Gastrocnemius medialis (tissue), 4 donors: ENCODE measurements at regions not wholly inside any gene's neighbourhood (a gene's known extent, or its start where the extent isn't known, plus 50 kb on each side); places are given as distances from the start of the nearest gene placed in this dataset.

Experiments
- ATAC-seq, 2 donors: fragments of 150-250 bp; one replicate each; pipeline ENCODE4 v1.9.1; 2016
- DNase-seq, 2 donors: peaks; one replicate each; pipeline ENCODE4 v3.0.0-alpha.2; 2019
- H3K27ac ChIP-seq, 4 donors: fragments of 200-600 bp; sonication (generic); 1 replicate in 1 of 4; 2 replicates in 3 of 4; pipeline ENCODE4 v1.5.1; 2016 to 2018; ENCODE audit warnings: mild to moderate bottlenecking in 2 of 4, moderate library complexity in 1 of 4
- H3K27me3 ChIP-seq, 3 donors: fragments of 200-600 bp; sonication (generic) in 2 of 3; 1 replicate in 1 of 3; 2 replicates in 2 of 3; pipeline versions ENCODE4 v1.5.1 to v1.6.0; 2016 to 2019; ENCODE audit warnings: mild to moderate bottlenecking in 1 of 3, moderate library complexity in 1 of 3
- H3K36me3 ChIP-seq, 2 donors: fragments of 200-600 bp; sonication (generic) in 1 of 2; one replicate each; pipeline ENCODE4 v1.5.1; 2017 to 2018
- H3K4me1 ChIP-seq, 2 donors: fragments of 200-600 bp; sonication (generic) in 1 of 2; one replicate each; pipeline ENCODE4 v1.5.1; 2016 to 2017; ENCODE audit warnings: mild to moderate bottlenecking in 2 of 2
- H3K4me3 ChIP-seq, 4 donors: fragments of 200-600 bp; sonication (generic) in 3 of 4; 1 replicate in 1 of 4; 2 replicates in 3 of 4; pipeline ENCODE4 v1.5.1; 2016 to 2019; ENCODE audit warnings: mild to moderate bottlenecking in 2 of 4
- H3K9me3 ChIP-seq, 3 donors: fragments of 200-600 bp; sonication (generic) in 2 of 3; 1 replicate in 1 of 3; 2 replicates in 2 of 3; pipeline ENCODE4 v1.5.1; 2016 to 2019
- POLR2A ChIP-seq, 2 donors: fragments of 450-650 bp; IDR thresholded peaks; one replicate each; pipeline ENCODE4 v1.6.1; 2017; ENCODE audit warnings: antibody characterized with exemption in 2 of 2, mild to moderate bottlenecking in 2 of 2, moderate library complexity in 2 of 2
- in situ Hi-C, 4 donors: fragments of 200-750 bp; cut with MboI; loops; one replicate each; pipeline versions ENCODE4 v1.15.0 to v1.8.0; 2017; ENCODE audit warnings: low sequenced_read_pairs in 4 of 4
- intact Hi-C: fragments of 100-400 bp; cut with DNase I; formaldehyde crosslinking; loops from one replicate; pipeline ENCODE4 v1.15.1; 2023; ENCODE audit warnings: low total_unique reads
- TF ChIP-seq, protein P1 (sequence below), 5 experiments: fragments of 450-650 bp in 3 of 5; fragments of 200-600 bp in 2 of 5; sonication (generic) in 2 of 5; IDR thresholded peaks in 4 of 5; conservative IDR thresholded peaks in 1 of 5; 1 replicate in 4 of 5; 2 replicates in 1 of 5; pipeline ENCODE4 v1.5.1; 2016 to 2019; ENCODE audit warnings: antibody characterized with exemption in 5 of 5, mild to moderate bottlenecking in 3 of 5, moderate library complexity in 3 of 5

GRCh38 chr2:12341920-12342319 lies 374.8 kb upstream of the TRIB2 start:
- Histone ChIP-seq H3K36me3 (no peaks in the 10 kb centered on the region), H3K9me3 (no peaks in the 10 kb centered on the region), H3K4me1 (no peaks in the 10 kb centered on the region), H3K27me3 (no peaks in the 10 kb centered on the region), H3K27ac (no peak overlapping the region), H3K4me3 (no peak overlapping the region)
- DNase-seq (no peak), ATAC-seq (no peak)
- in situ Hi-C loops (no loop called here), intact Hi-C loops (no loop called here)
- TF ChIP-seq POLR2A (IDR thresholded peaks at IDR 0.05) = no peak
- TF ChIP-seq, protein P1, sequence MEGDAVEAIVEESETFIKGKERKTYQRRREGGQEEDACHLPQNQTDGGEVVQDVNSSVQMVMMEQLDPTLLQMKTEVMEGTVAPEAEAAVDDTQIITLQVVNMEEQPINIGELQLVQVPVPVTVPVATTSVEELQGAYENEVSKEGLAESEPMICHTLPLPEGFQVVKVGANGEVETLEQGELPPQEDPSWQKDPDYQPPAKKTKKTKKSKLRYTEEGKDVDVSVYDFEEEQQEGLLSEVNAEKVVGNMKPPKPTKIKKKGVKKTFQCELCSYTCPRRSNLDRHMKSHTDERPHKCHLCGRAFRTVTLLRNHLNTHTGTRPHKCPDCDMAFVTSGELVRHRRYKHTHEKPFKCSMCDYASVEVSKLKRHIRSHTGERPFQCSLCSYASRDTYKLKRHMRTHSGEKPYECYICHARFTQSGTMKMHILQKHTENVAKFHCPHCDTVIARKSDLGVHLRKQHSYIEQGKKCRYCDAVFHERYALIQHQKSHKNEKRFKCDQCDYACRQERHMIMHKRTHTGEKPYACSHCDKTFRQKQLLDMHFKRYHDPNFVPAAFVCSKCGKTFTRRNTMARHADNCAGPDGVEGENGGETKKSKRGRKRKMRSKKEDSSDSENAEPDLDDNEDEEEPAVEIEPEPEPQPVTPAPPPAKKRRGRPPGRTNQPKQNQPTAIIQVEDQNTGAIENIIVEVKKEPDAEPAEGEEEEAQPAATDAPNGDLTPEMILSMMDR (IDR thresholded peaks at IDR 0.05 in 4 of 5, conservative IDR thresholded peaks at IDR 0.05 in 1 of 5) = no peak

- Histone ChIP-seq H3K4me3 (no peak overlapping the region), H3K36me3 (no peaks in the 10 kb centered on the region), H3K4me1 (no peaks in the 10 kb centered on the region), H3K27me3 (no peaks in the 10 kb centered on the region), H3K27ac (no peak overlapping the region), H3K9me3 (no peaks in the 10 kb centered on the region)
- ATAC-seq = no peak
- no peak for DNase-seq
- in situ Hi-C loops = no loop called here
- TF ChIP-seq, protein P1 (IDR thresholded peaks at IDR 0.05 in 4 of 5, conservative IDR thresholded peaks at IDR 0.05 in 1 of 5) = no peak
- TF ChIP-seq POLR2A (IDR thresholded peaks at IDR 0.05) = no peak
- intact Hi-C loops = no loop called here
These were observed 373.6 kb upstream of the TRIB2 start for GRCh38 chr2:12343141-12343540.

GRCh38 chr2:12347066-12347493 lies 369.7 kb upstream of the TRIB2 start:
- Histone ChIP-seq H3K9me3 (no peaks in the 10 kb centered on the region), H3K4me3 (no peak overlapping the region), H3K27me3 (no peaks in the 10 kb centered on the region), H3K36me3 (no peaks in the 10 kb centered on the region), H3K27ac (no peak overlapping the region), H3K4me1 (no peaks in the 10 kb centered on the region)
- no peak for TF ChIP-seq POLR2A (IDR thresholded peaks at IDR 0.05)
- TF ChIP-seq, protein P1 (IDR thresholded peaks at IDR 0.05 in 4 of 5, conservative IDR thresholded peaks at IDR 0.05 in 1 of 5) = no peak
- no peak for DNase-seq
- in situ Hi-C loops (no loop called here), intact Hi-C loops (no loop called here)
- ATAC-seq = no peak

DNA sequence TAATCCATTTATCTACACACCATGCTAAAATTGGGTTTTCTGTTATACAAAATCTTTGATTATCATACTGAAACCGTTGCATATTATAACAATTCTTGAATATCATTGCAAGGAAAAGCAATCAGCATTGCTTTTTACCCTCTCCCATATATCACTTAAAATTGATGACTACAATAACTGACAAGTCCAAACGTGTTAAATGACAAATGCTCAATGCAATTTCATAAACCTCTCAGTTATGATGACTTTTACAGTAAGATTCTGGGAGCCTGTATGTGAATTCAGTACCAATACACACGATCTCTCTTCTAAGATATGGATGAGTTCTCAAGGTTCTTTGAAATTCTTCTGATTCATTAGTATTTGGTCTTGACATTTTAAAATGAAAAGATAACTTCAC lies 368.5 kb upstream of the TRIB2 start:
- in situ Hi-C loops = no loop called here

DNA sequence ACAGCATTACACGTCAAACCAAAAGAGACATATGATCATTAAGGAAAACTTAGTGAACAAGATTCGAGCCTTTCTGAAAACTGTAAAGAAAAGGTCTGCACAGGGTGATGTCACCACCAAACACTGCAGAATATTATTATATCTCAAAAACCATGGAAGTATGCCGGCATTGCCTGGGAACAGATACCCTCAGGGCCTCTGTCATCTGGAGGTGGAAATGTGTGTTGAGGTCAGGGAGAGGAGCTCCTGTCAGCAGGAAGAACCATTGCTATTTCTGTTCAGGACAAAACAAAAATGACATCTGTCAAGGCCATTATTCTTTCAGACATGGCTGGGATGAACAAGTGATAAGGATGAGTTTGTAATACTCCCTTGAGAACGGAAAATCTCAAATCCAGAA lies 365.9 kb upstream of the TRIB2 start:
- intact Hi-C loops = no loop called here
- ATAC-seq (no peak), DNase-seq (no peak)
- H3K4me1 ChIP-seq = no peaks in the 10 kb centered on the region
- no peak overlapping the region for H3K27ac ChIP-seq
- TF ChIP-seq, protein P1 (IDR thresholded peaks at IDR 0.05 in 4 of 5, conservative IDR thresholded peaks at IDR 0.05 in 1 of 5) = no peak
- no peak for TF ChIP-seq POLR2A (IDR thresholded peaks at IDR 0.05)
- no peaks in the 10 kb centered on the region for H3K36me3 ChIP-seq
- no peaks in the 10 kb centered on the region for H3K9me3 ChIP-seq
- in situ Hi-C loops = no loop called here
- no peaks in the 10 kb centered on the region for H3K27me3 ChIP-seq
- no peak overlapping the region for H3K4me3 ChIP-seq

More for the DNA sequence above, 368.5 kb upstream of the TRIB2 start:
- H3K27me3 ChIP-seq = no peaks in the 10 kb centered on the region
- H3K4me3 ChIP-seq = no peak overlapping the region
- no peak overlapping the region for H3K27ac ChIP-seq
- no peaks in the 10 kb centered on the region for H3K36me3 ChIP-seq
- no peak for ATAC-seq
- DNase-seq = no peak
- H3K9me3 ChIP-seq = no peaks in the 10 kb centered on the region
- no peaks in the 10 kb centered on the region for H3K4me1 ChIP-seq
- intact Hi-C loops = no loop called here
- TF ChIP-seq POLR2A (IDR thresholded peaks at IDR 0.05) = no peak
- TF ChIP-seq, protein P1 (IDR thresholded peaks at IDR 0.05 in 4 of 5, conservative IDR thresholded peaks at IDR 0.05 in 1 of 5) = no peak
